HG03159 (cell line): ENCODE measurements at regions not wholly inside any gene's neighbourhood (a gene's known extent, or its start where the extent isn't known, plus 50 kb on each side); places are given as distances from the start of the nearest gene placed in this dataset.

ENCODE experiments used
- ATAC-seq: cut with Tn5 transposase; IDR thresholded peaks from one replicate; pipeline ENCODE4 v1.9.1; 2021; ENCODE audit warnings: mild to moderate bottlenecking, moderate library complexity; ENCODE audit not compliant: unreplicated experiment

GRCh38 chr10:50936335-50936734, 50.9 kb upstream of the A1CF start:
- ATAC-seq = no peak

- ATAC-seq = no peak
Measured at GRCh38 chr10:50937230-50937907, 51.9 kb upstream of the A1CF start.

GRCh38 chr10:50941629-50942028, 56.2 kb upstream of the A1CF start:
- ATAC-seq = no peak

GRCh38 chr10:50946991-50947781, 61.8 kb upstream of the A1CF start:
- ATAC-seq = no peak

GRCh38 chr10:50951365-50951764, 65.9 kb upstream of the A1CF start:
- no peak for ATAC-seq

GRCh38 chr10:50961297-50961696, 75.9 kb upstream of the A1CF start:
- ATAC-seq = no peak

GRCh38 chr10:50963063-50963462, 77.6 kb upstream of the A1CF start:
- ATAC-seq = no peak

GRCh38 chr10:50968386-50969091, 83.1 kb upstream of the A1CF start:
- ATAC-seq = no peak

- no peak for ATAC-seq
Measured at GRCh38 chr10:50972591-50972990, 87.2 kb upstream of the A1CF start.

- ATAC-seq = no peak
Measured at GRCh38 chr10:50981385-50981784, 92.9 kb upstream of the PRKG1 start.

GRCh38 chr10:50981904-50982303, 92.4 kb upstream of the PRKG1 start:
- no peak for ATAC-seq

- ATAC-seq = no peak
Measured at GRCh38 chr10:50982989-50983388, 91.3 kb upstream of the PRKG1 start.

- ATAC-seq = no peak
Measured at GRCh38 chr10:50987934-50988333, 86.4 kb upstream of the PRKG1 start.

GRCh38 chr10:50988792-50989191, 85.5 kb upstream of the PRKG1 start:
- ATAC-seq = no peak

GRCh38 chr10:50990568-50991455, 83.5 kb upstream of the PRKG1 start:
- no peak for ATAC-seq

GRCh38 chr10:50991456-50992355, 82.6 kb upstream of the PRKG1 start:
- ATAC-seq = no peak

GRCh38 chr10:50992356-50992901, 81.9 kb upstream of the PRKG1 start:
- no peak for ATAC-seq

GRCh38 chr10:50992972-50993766, 81.1 kb upstream of the PRKG1 start:
- ATAC-seq = no peak

GRCh38 chr10:50993771-50994251, 80.5 kb upstream of the PRKG1 start:
- ATAC-seq = no peak
